ENCODE measurements at regions not wholly inside any gene's neighbourhood (a gene's known extent, or its start where the extent isn't known, plus 50 kb on each side); places are given as distances from the start of the nearest gene placed in this dataset.

GRCh38 chr12:87756721-87757120 is 272.5 kb downstream of the C12orf50 start:
- 99 to 100% (median 100%) methylated on average over 3 of the region's 3 CpGs for WGBS, 4 donors
- no peaks in the 10 kb centered on the region for H3K36me3 ChIP-seq (replicated peaks in 1 of 2)
- intact Hi-C loops (cut with DNase I), result no loop called here
- no peak overlapping the region for H3K4me3 ChIP-seq
- no peaks in the 10 kb centered on the region for H3K4me1 ChIP-seq (replicated peaks in 1 of 2)
- H3K27me3 ChIP-seq, result no peaks in the 10 kb centered on the region
- H3K27ac ChIP-seq, result no peak overlapping the region
- DNase-seq, result no peak
- TF ChIP-seq POLR2A (IDR thresholded peaks at IDR 0.05) (no peak), CTCF (IDR thresholded peaks at IDR 0.05) (no peak)
- no peaks in the 10 kb centered on the region for H3K9me3 ChIP-seq (replicated peaks in 1 of 3)

GRCh38 chr12:87756111-87756510 is 273.1 kb downstream of the C12orf50 start:
- H3K27ac ChIP-seq, result no peak overlapping the region
- H3K4me1 ChIP-seq (replicated peaks in 1 of 2), result no peaks in the 10 kb centered on the region
- no peak for DNase-seq
- no peaks in the 10 kb centered on the region for H3K9me3 ChIP-seq (replicated peaks in 1 of 3)
- no peak overlapping the region for H3K4me3 ChIP-seq
- no peaks in the 10 kb centered on the region for H3K27me3 ChIP-seq
- 85 to 92% (median 87%) methylated on average over 4 of the region's 4 CpGs for WGBS, 4 donors
- intact Hi-C loops (cut with DNase I), result no loop called here
- TF ChIP-seq CTCF (IDR thresholded peaks at IDR 0.05), result no peak
- no peak for TF ChIP-seq POLR2A (IDR thresholded peaks at IDR 0.05)
- H3K36me3 ChIP-seq (replicated peaks in 1 of 2), result no peaks in the 10 kb centered on the region

GRCh38 chr12:87728931-87729593 is 300.1 kb downstream of the C12orf50 start:
- Histone ChIP-seq H3K9me3 (replicated peaks in 1 of 3) (no peaks in the 10 kb centered on the region), H3K27me3 (no peaks in the 10 kb centered on the region), H3K4me3 (no peak overlapping the region), H3K36me3 (replicated peaks in 1 of 2) (no peaks in the 10 kb centered on the region), H3K4me1 (replicated peaks in 1 of 2) (no peaks in the 10 kb centered on the region), H3K27ac (no peak overlapping the region)
- WGBS, 4 donors, result 94 to 100% (median 97%) methylated on average over 2 of the region's 2 CpGs
- DNase-seq, result no peak
- TF ChIP-seq CTCF (IDR thresholded peaks at IDR 0.05), result no peak
- no peak for TF ChIP-seq POLR2A (IDR thresholded peaks at IDR 0.05)
- intact Hi-C loops (cut with DNase I), result no loop called here

GRCh38 chr12:87720967-87721366 is 308.2 kb downstream of the C12orf50 start:
- no peak for TF ChIP-seq CTCF (IDR thresholded peaks at IDR 0.05)
- TF ChIP-seq POLR2A (IDR thresholded peaks at IDR 0.05), result no peak
- Histone ChIP-seq H3K36me3 (replicated peaks in 1 of 2) (no peaks in the 10 kb centered on the region), H3K4me3 (no peak overlapping the region), H3K4me1 (replicated peaks in 1 of 2) (no peaks in the 10 kb centered on the region), H3K9me3 (replicated peaks in 1 of 3) (no peaks in the 10 kb centered on the region), H3K27ac (no peak overlapping the region), H3K27me3 (no peaks in the 10 kb centered on the region)
- no peak for DNase-seq
- intact Hi-C loops (cut with DNase I), result no loop called here
- 39 to 54% (median 50%) methylated on average over 3 of the region's 3 CpGs for WGBS, 4 donors
